ENCODE measurements at regions not wholly inside any gene's neighbourhood (a gene's known extent, or its start where the extent isn't known, plus 50 kb on each side); places are given as distances from the start of the nearest gene placed in this dataset.

DNA sequence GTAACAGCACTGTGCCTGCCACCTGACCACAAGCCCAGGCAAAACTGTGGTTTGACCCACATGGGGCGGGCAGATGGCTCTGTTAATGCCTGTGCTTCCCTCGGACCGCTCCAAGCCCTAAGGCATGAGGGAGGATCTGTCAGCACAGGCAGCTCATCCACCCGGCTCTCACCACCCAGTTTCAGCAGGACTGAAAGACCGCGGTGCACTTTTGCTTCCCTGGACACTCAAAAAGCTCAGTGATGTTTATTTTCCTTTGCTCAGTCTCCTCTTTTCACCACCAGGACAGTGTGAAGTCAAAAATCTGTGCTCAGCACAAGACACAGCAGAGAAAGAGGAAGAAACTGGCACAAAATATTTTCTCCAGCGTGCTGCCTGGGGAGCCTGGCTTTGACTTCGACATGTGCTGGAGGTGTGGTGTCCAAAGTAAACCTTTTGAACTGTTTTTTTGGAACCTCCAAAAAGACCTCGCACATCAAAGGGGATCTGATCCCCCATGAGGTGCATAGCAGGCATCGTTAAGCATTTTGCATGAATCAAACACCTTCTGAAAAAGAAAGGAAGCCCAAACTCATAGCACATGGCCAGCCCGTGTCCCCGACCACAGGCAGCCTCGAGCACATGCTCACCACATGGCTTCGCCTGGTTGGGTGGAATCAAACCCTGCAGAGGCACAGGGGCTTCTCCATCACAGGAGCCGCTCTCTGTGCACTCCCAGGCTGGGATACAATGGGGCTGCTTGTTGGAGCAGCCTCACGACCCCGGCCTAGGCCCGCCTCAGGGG is 441.7 kb upstream of the JARID2 start:
- no peak for DNase-seq

- no peak for DNase-seq
Observed at GRCh38 chr6:14804785-14805210, 441.1 kb upstream of the JARID2 start.

GRCh38 chr6:14806101-14806500 is 439.8 kb upstream of the JARID2 start:
- no peak for DNase-seq

DNA sequence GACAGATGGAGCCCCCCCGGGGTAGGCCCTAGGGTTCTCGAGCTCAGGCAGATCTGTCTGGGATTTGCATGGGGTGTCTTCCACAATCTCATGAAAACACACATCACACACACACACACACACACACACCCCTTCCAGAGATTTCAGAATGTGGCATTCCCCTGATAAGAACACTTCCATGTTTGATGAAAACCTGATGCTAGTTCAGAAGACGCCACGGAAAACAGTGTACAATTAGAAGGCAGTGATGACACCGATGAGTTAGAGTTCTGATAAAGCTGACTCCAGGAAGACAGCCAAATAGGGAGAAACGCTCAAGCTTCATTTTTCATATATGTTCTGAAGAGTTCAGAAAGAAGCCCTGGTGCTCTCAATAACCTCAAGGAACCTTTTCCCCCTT is 438.7 kb upstream of the JARID2 start:
- no peak for DNase-seq

GRCh38 chr6:14807971-14808370 is 437.9 kb upstream of the JARID2 start:
- DNase-seq = no peak

DNA sequence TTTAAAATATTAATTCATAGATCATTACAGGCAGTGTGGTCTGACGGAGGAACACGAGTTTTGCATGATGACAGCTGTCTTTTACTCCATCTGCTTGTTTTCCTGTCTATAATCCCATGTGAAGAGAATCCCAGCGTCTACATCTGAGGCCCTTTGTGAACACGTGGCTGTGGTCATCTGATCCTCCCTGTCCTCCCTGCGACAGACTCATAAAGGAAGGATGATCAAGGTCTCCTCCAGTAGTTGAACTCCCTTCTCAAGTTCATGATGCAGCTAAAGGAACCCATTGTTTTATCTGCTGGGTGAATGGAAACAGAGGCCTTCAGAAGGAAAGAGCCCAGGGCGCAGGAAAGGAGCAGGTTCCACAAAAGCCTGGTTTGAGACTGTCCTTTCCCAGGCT is 435.8 kb upstream of the JARID2 start:
- no peak for DNase-seq

- DNase-seq = no peak
Observed at GRCh38 chr6:14811775-14812428, 434.0 kb upstream of the JARID2 start.

DNA sequence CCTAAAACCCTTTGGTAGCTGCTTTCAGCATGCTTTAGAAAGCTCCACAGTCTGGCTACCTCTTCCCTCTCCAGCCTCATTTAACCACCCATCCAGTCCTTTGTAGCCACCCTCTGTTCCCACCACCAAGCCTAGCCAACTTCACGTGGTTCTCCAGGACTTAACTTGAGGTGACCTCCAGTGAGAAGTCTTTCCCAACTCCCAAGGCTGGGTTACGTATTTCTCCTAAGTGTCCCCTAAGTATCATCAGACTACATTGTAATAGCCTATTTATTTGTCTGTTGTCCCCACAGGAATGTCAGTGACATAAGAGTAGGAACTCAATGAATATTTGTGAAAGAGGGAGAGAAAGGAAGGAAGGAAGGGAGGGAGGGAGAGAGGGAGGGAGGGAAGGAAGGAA is 431.9 kb upstream of the JARID2 start:
- no peak for DNase-seq

- DNase-seq = no peak
Observed at GRCh38 chr6:14816116-14816859, 429.6 kb upstream of the JARID2 start.

GRCh38 chr6:14817074-14817473 is 428.8 kb upstream of the JARID2 start:
- no peak for DNase-seq

DNA sequence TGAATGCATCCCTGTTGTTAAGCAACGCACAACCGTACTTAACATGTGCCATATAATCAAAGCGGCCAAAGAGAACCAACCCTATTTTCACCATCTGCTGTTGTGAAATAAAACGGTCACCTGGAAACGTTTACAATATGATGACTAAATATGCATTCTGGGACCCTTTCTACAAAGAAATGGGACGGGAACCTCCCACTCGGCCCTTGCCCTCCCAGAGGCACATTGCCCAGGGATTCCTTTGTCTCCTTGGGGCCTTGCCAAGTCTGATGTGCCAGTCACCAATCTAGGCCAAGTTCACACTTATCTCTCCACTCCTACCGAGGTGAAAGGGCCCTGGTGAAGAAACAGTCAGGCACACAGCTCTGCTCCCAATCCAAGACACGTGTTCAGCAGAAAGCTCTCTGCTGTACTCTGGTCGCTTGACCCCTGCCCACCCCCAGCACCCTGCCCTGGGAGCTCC is 427.4 kb upstream of the JARID2 start:
- DNase-seq = no peak

DNA sequence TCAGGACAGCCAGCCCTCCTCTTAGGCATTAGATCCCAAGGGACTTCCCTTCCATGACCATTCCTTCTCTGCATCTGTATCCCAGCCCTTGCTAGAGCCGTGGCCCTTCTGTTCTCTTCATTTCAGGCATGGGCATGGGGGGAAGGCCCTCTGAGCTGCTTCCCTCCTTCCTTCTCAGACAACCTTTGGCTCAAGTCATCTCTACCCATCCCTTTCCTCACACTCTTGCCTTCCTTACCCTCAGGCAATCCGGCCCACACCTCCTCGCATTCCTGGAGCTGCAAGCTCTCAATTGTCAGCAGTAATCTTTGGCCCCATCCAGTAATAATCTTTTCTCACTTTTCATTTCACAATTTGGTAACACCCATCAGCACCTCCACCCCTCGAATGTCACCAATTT is 426.9 kb upstream of the JARID2 start:
- no peak for DNase-seq

- no peak for DNase-seq
Observed at GRCh38 chr6:14819840-14820420, 425.9 kb upstream of the JARID2 start.

DNA sequence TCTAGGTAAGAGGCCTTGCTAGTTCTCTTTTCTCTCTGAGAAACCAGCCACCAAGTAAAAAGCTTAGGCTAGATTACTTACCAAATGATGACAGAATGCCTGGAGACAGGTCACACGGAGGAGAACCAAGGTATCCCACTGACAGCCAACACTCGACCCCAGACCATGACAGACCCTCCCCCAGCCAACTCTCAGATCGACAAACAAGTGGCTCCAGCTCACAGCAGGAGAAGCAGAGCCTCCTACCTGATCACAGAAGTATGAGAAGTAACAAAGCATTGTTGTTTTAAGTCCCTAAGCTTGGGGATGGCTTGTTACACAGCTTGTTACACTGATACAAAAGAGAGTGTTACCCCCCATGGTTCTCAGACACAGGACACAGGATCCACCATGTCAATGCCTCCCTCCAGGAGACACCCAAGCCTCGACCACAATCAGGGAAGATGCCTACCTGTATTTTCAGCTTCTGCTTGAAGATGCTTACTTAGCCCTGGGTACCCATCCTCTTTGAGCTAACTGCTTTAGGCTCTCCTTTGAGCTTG is 423.8 kb upstream of the JARID2 start:
- no peak for DNase-seq

DNA sequence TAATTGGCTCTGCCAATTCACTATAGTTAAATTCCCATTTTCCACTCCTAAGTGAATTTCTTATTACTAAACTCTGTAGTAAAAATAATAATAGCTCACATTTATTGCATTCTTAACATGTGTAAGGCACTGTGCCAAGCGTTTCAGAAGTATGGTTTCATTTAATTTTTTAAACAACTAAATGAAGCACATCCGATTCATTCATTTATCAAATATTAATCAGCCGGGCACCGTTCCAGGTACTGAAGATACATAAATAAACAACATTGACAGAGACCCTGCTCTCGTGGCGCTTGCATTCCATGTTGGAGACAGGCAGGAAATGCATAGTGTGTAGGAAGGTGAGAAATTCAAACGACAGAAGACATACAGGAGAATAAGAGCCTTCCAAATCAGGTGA is 423.2 kb upstream of the JARID2 start:
- no peak for DNase-seq

- DNase-seq = no peak
Observed at GRCh38 chr6:14824060-14824459, 421.8 kb upstream of the JARID2 start.

- DNase-seq = no peak
Observed at GRCh38 chr6:14824484-14825275, 421.2 kb upstream of the JARID2 start.

GRCh38 chr6:14826456-14826855 is 419.4 kb upstream of the JARID2 start:
- no peak for DNase-seq

GRCh38 chr6:14827354-14827753 is 418.5 kb upstream of the JARID2 start:
- no peak for DNase-seq

GRCh38 chr6:14828201-14828611 is 417.7 kb upstream of the JARID2 start:
- DNase-seq = no peak

GRCh38 chr6:14831070-14831469 is 414.8 kb upstream of the JARID2 start:
- DNase-seq = no peak

GRCh38 chr6:14831937-14832336 is 413.9 kb upstream of the JARID2 start:
- no peak for DNase-seq

Data from NCI-H187 (cell line).